ENCODE measurements at regions not wholly inside any gene's neighbourhood (a gene's known extent, or its start where the extent isn't known, plus 50 kb on each side); places are given as distances from the start of the nearest gene placed in this dataset.

DNA sequence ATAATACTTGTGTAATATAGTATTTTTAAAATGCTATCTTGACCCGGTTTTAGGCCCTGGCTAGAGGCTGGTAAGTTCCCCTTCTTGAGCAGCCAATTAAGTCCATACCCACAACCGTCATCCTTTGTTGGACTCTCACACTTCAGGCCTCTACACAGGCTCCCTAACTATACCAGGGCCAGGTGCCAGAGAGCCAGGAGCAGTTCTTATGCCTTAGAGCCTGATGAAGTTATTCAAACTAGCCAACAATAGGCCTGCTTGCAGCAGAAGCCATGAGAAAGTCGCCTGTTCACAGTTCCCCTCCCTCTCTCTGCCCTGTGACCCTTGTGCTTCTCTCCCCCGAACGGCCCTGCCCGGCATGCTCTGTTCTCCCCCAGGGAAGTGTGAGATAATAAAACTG, 454.2 kb upstream of the KLHL29 start:
- Histone ChIP-seq H2BK120ac (ENCODE audit: low read depth, low read length) (no peak overlapping the region), H3K27ac (replicated peaks; ENCODE audit: low read length) (no peak overlapping the region), H3K79me1 (ENCODE audit: low read depth, low read length) (no peaks in the 10 kb centered on the region), H3K14ac (ENCODE audit: low read length) (no peak overlapping the region), H3K4me3 (ENCODE audit: low read length in 2 of 2) (no peak overlapping the region), H3K4me1 (ENCODE audit: control insufficient read depth in 2 of 2, insufficient read depth in 1 of 2, low read depth in 1 of 2, low read length in 2 of 2) (no peaks in the 10 kb centered on the region), H3K18ac (ENCODE audit: low read length) (no peak overlapping the region), H2BK5ac (ENCODE audit: low read length) (no peak overlapping the region), H2BK12ac (ENCODE audit: low read length) (no peak overlapping the region), H3K4ac (ENCODE audit: low read length) (no peak overlapping the region), H2AFZ (ENCODE audit: low read length) (no peak overlapping the region), H4K91ac (ENCODE audit: low read depth, low read length, poor library complexity) (no peak overlapping the region), H3K23ac (ENCODE audit: low read depth, low read length, poor library complexity) (no peak overlapping the region), H2AK5ac (ENCODE audit: low read depth, low read length) (no peak overlapping the region), H3K4me2 (ENCODE audit: insufficient read depth, low read length, poor library complexity, severe bottlenecking) (no peak overlapping the region), H3K9ac (ENCODE audit: low read depth, low read length, poor library complexity) (no peak overlapping the region), H4K8ac (ENCODE audit: low read depth, low read length) (no peak overlapping the region), H3K27me3 (ENCODE audit: control insufficient read depth in 3 of 3, insufficient read depth in 3 of 3, low read depth in 1 of 3, low read length in 3 of 3) (no peaks in the 10 kb centered on the region), H2BK15ac (ENCODE audit: low read length) (no peak overlapping the region), H3K9me3 (replicated peaks in 1 of 2; ENCODE audit: control insufficient read depth in 2 of 2, insufficient read depth in 1 of 2, low read depth in 1 of 2, low read length in 2 of 2) (no peaks in the 10 kb centered on the region), H3K36me3 (replicated peaks in 1 of 2; ENCODE audit: control insufficient read depth in 2 of 2, insufficient read depth in 2 of 2, low read length in 2 of 2) (no peaks in the 10 kb centered on the region)
- no CpG with 5 or more reads among the region's 6 CpGs for WGBS, 2 donors (ENCODE audit: extremely low coverage in 2 of 2, insufficient read length in 2 of 2, insufficient replicate concordance in 1 of 2)
- DNase-seq (ENCODE audit: low spot score) = no peak

DNA sequence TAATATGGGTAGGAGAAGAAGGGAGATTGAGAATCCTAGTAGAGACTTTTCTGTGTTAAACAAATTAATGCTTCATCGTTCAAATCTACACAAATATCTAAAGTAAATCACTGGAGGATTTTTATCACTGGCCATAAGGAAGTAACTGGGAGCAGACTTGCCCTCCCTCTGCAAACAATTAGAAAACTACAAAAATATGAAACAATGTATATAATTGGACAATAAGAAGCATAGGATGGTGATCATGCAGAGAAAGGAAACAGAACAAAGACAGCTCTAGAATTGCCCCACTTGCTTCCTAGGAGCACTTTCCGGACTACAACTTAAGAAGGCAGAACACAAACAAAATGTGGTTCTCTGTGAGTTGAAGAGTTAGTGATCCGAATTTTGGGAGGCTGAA, 452.7 kb upstream of the KLHL29 start:
- Histone ChIP-seq H3K27ac (replicated peaks; ENCODE audit: low read length) (no peak overlapping the region), H3K4me3 (ENCODE audit: low read length in 2 of 2) (no peak overlapping the region), H3K27me3 (ENCODE audit: control insufficient read depth in 3 of 3, insufficient read depth in 3 of 3, low read depth in 1 of 3, low read length in 3 of 3) (no peaks in the 10 kb centered on the region), H3K4me1 (ENCODE audit: control insufficient read depth in 2 of 2, insufficient read depth in 1 of 2, low read depth in 1 of 2, low read length in 2 of 2) (no peaks in the 10 kb centered on the region), H3K14ac (ENCODE audit: low read length) (no peak overlapping the region), H3K79me1 (ENCODE audit: low read depth, low read length) (no peaks in the 10 kb centered on the region), H2BK5ac (ENCODE audit: low read length) (no peak overlapping the region), H2AFZ (ENCODE audit: low read length) (no peak overlapping the region), H3K18ac (ENCODE audit: low read length) (no peak overlapping the region), H2AK5ac (ENCODE audit: low read depth, low read length) (no peak overlapping the region), H3K23ac (ENCODE audit: low read depth, low read length, poor library complexity) (no peak overlapping the region), H2BK120ac (ENCODE audit: low read depth, low read length) (no peak overlapping the region), H3K36me3 (replicated peaks in 1 of 2; ENCODE audit: control insufficient read depth in 2 of 2, insufficient read depth in 2 of 2, low read length in 2 of 2) (no peaks in the 10 kb centered on the region), H2BK12ac (ENCODE audit: low read length) (no peak overlapping the region), H4K8ac (ENCODE audit: low read depth, low read length) (no peak overlapping the region), H3K9ac (ENCODE audit: low read depth, low read length, poor library complexity) (no peak overlapping the region), H4K91ac (ENCODE audit: low read depth, low read length, poor library complexity) (no peak overlapping the region), H2BK15ac (ENCODE audit: low read length) (no peak overlapping the region), H3K4ac (ENCODE audit: low read length) (no peak overlapping the region), H3K4me2 (ENCODE audit: insufficient read depth, low read length, poor library complexity, severe bottlenecking) (no peak overlapping the region), H3K9me3 (replicated peaks in 1 of 2; ENCODE audit: control insufficient read depth in 2 of 2, insufficient read depth in 1 of 2, low read depth in 1 of 2, low read length in 2 of 2) (no peaks in the 10 kb centered on the region)
- no peak for DNase-seq (ENCODE audit: low spot score)
- WGBS, 2 donors (ENCODE audit: extremely low coverage in 2 of 2, insufficient read length in 2 of 2, insufficient replicate concordance in 1 of 2) = no CpG with 5 or more reads among the region's 3 CpGs

DNA sequence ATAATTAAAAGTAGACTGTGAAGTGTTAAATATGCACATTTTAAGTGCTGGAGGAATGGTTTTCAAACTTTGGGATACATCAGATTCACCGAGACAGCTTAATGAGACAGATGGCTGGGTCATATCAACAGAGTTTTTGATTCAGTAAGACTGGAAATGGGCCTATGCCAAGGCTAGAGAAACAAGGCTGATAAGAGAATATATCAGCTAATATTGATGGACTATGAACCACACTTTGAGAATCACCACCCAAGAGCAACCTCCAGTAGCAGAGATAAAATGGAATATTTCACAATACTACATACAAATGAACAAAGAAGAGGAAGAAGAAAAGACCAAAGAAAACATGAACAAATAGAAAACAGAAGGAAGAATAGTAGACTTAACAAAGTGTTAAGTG, 450.2 kb upstream of the KLHL29 start:
- no peak overlapping the region for H3K4ac ChIP-seq (ENCODE audit: low read length)
- H3K23ac ChIP-seq (ENCODE audit: low read depth, low read length, poor library complexity) = no peak overlapping the region
- no peaks in the 10 kb centered on the region for H3K9me3 ChIP-seq (replicated peaks in 1 of 2; ENCODE audit: control insufficient read depth in 2 of 2, insufficient read depth in 1 of 2, low read depth in 1 of 2, low read length in 2 of 2)
- H2AK5ac ChIP-seq (ENCODE audit: low read depth, low read length) = no peak overlapping the region
- H2BK5ac ChIP-seq (ENCODE audit: low read length) = no peak overlapping the region
- H3K27ac ChIP-seq (replicated peaks; ENCODE audit: low read length) = no peak overlapping the region
- H2BK15ac ChIP-seq (ENCODE audit: low read length) = no peak overlapping the region
- H4K91ac ChIP-seq (ENCODE audit: low read depth, low read length, poor library complexity) = no peak overlapping the region
- no peak overlapping the region for H3K9ac ChIP-seq (ENCODE audit: low read depth, low read length, poor library complexity)
- no peaks in the 10 kb centered on the region for H3K36me3 ChIP-seq (replicated peaks in 1 of 2; ENCODE audit: control insufficient read depth in 2 of 2, insufficient read depth in 2 of 2, low read length in 2 of 2)
- no peak overlapping the region for H3K4me2 ChIP-seq (ENCODE audit: insufficient read depth, low read length, poor library complexity, severe bottlenecking)
- no peak overlapping the region for H2AFZ ChIP-seq (ENCODE audit: low read length)
- DNase-seq (ENCODE audit: low spot score) = no peak
- H3K18ac ChIP-seq (ENCODE audit: low read length) = no peak overlapping the region
- WGBS, 2 donors (ENCODE audit: extremely low coverage in 2 of 2, insufficient read length in 2 of 2, insufficient replicate concordance in 1 of 2) = no CpG with 5 or more reads among the region's 1 CpG
- H2BK120ac ChIP-seq (ENCODE audit: low read depth, low read length) = no peak overlapping the region
- no peaks in the 10 kb centered on the region for H3K79me1 ChIP-seq (ENCODE audit: low read depth, low read length)
- no peak overlapping the region for H2BK12ac ChIP-seq (ENCODE audit: low read length)
- no peaks in the 10 kb centered on the region for H3K4me1 ChIP-seq (ENCODE audit: control insufficient read depth in 2 of 2, insufficient read depth in 1 of 2, low read depth in 1 of 2, low read length in 2 of 2)
- H3K4me3 ChIP-seq (ENCODE audit: low read length in 2 of 2) = no peak overlapping the region
- no peak overlapping the region for H4K8ac ChIP-seq (ENCODE audit: low read depth, low read length)
- H3K14ac ChIP-seq (ENCODE audit: low read length) = no peak overlapping the region
- no peaks in the 10 kb centered on the region for H3K27me3 ChIP-seq (ENCODE audit: control insufficient read depth in 3 of 3, insufficient read depth in 3 of 3, low read depth in 1 of 3, low read length in 3 of 3)

DNA sequence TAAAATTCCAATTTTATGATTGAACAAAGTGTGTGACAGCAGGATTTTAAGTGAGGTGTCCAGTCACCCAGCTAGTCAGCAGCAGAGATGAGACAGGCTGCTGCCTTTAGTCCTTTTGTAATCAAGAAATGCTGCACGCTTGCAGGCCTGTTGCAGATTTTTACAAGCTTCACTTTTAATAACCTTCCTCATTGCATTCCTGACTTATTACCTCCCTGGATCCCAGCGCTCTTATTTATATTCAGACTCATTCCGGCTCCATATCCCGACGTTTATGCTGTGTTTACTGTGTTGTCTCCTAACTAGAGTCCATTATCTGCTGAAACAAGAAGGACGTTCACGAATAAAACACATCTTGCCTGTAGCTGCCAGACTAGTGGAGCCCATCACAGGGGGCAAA, 442.5 kb upstream of the KLHL29 start:
- Histone ChIP-seq H4K8ac (ENCODE audit: low read depth, low read length) (no peak overlapping the region), H2BK5ac (ENCODE audit: low read length) (no peak overlapping the region), H3K36me3 (replicated peaks in 1 of 2; ENCODE audit: control insufficient read depth in 2 of 2, insufficient read depth in 2 of 2, low read length in 2 of 2) (no peaks in the 10 kb centered on the region), H3K4me1 (ENCODE audit: control insufficient read depth in 2 of 2, insufficient read depth in 1 of 2, low read depth in 1 of 2, low read length in 2 of 2) (no peaks in the 10 kb centered on the region), H3K9me3 (replicated peaks in 1 of 2; ENCODE audit: control insufficient read depth in 2 of 2, insufficient read depth in 1 of 2, low read depth in 1 of 2, low read length in 2 of 2) (peaks cover 0 to 2% of the 10 kb centered on the region in 2 donors), H3K9ac (ENCODE audit: low read depth, low read length, poor library complexity) (no peak overlapping the region), H2AK5ac (ENCODE audit: low read depth, low read length) (no peak overlapping the region), H3K18ac (ENCODE audit: low read length) (no peak overlapping the region), H3K79me1 (ENCODE audit: low read depth, low read length) (no peaks in the 10 kb centered on the region), H3K23ac (ENCODE audit: low read depth, low read length, poor library complexity) (no peak overlapping the region), H2BK120ac (ENCODE audit: low read depth, low read length) (no peak overlapping the region), H3K4me3 (ENCODE audit: low read length in 2 of 2) (no peak overlapping the region), H2AFZ (ENCODE audit: low read length) (no peak overlapping the region), H3K4me2 (ENCODE audit: insufficient read depth, low read length, poor library complexity, severe bottlenecking) (no peak overlapping the region), H3K27me3 (ENCODE audit: control insufficient read depth in 3 of 3, insufficient read depth in 3 of 3, low read depth in 1 of 3, low read length in 3 of 3) (no peaks in the 10 kb centered on the region), H2BK12ac (ENCODE audit: low read length) (no peak overlapping the region), H3K4ac (ENCODE audit: low read length) (no peak overlapping the region), H3K27ac (replicated peaks; ENCODE audit: low read length) (no peak overlapping the region), H4K91ac (ENCODE audit: low read depth, low read length, poor library complexity) (no peak overlapping the region), H2BK15ac (ENCODE audit: low read length) (no peak overlapping the region), H3K14ac (ENCODE audit: low read length) (no peak overlapping the region)
- DNase-seq (ENCODE audit: low spot score) = no peak
- WGBS, 2 donors (ENCODE audit: extremely low coverage in 2 of 2, insufficient read length in 2 of 2, insufficient replicate concordance in 1 of 2) = no CpG with 5 or more reads among the region's 7 CpGs
